G401 (cell line): ENCODE measurements at regions not wholly inside any gene's neighbourhood (a gene's known extent, or its start where the extent isn't known, plus 50 kb on each side); places are given as distances from the start of the nearest gene placed in this dataset.
"Not testable (repeated sequence)": the region's sequence is repeated elsewhere in the genome, so short reads cannot be mapped to it uniquely, and the experiment has no call there.

Experiments
- DNase-seq: peaks from one replicate; pipeline ENCODE4 v3.0.0-alpha.2; 2015; ENCODE audit warnings: low spot score
- in situ Hi-C: cut with HindIII; loops from 2 replicates; pipeline ENCODE4 v1.10.0; 2016; ENCODE audit warnings: low sequenced_read_pairs, mixed read lengths

GRCh38 chr3:144470666-144471065 lies 499.0 kb downstream of the DIPK2A start:
- peak; percentile 97 for DNase-seq
- in situ Hi-C loops: no loop called here

- in situ Hi-C loops: no loop called here
- DNase-seq: no peak
Observed at GRCh38 chr3:144477593-144477992, 506.0 kb downstream of the DIPK2A start.

- in situ Hi-C loops: no loop called here
- DNase-seq: no peak
Observed at GRCh38 chr3:144480416-144480919, 508.8 kb downstream of the DIPK2A start.

GRCh38 chr3:144482876-144483275 lies 511.3 kb downstream of the DIPK2A start:
- no peak for DNase-seq
- in situ Hi-C loops: no loop called here

- no peak for DNase-seq
- in situ Hi-C loops: no loop called here
Observed at GRCh38 chr3:144487011-144487410, 515.4 kb downstream of the DIPK2A start.

- DNase-seq: no peak
- in situ Hi-C loops: no loop called here
Observed at GRCh38 chr3:144488927-144489326, 517.3 kb downstream of the DIPK2A start.

- no peak for DNase-seq
- in situ Hi-C loops: no loop called here
Observed at GRCh38 chr3:144491333-144491732, 519.7 kb downstream of the DIPK2A start.

GRCh38 chr3:144494651-144495050 lies 523.0 kb downstream of the DIPK2A start:
- in situ Hi-C loops, DNase-seq: not testable (repeated sequence)

- peak; percentile 79 for DNase-seq
- in situ Hi-C loops: no loop called here
Observed at GRCh38 chr3:144496141-144496835, 524.7 kb downstream of the DIPK2A start.

- no peak for DNase-seq
- in situ Hi-C loops: no loop called here
Observed at GRCh38 chr3:144497452-144497851, 525.8 kb downstream of the DIPK2A start.

GRCh38 chr3:144499001-144499930 lies 527.6 kb downstream of the DIPK2A start:
- in situ Hi-C loops: no loop called here
- no peak for DNase-seq

- in situ Hi-C loops: no loop called here
- no peak for DNase-seq
Observed at GRCh38 chr3:144501467-144501866, 529.8 kb downstream of the DIPK2A start.

- in situ Hi-C loops: no loop called here
- DNase-seq: peak; percentile 38
Observed at GRCh38 chr3:144502402-144502801, 530.8 kb downstream of the DIPK2A start.

GRCh38 chr3:144506375-144506774 lies 534.8 kb downstream of the DIPK2A start:
- in situ Hi-C loops, DNase-seq: not testable (repeated sequence)

- DNase-seq: no peak
- in situ Hi-C loops: no loop called here
Observed at GRCh38 chr3:144511346-144511745, 539.7 kb downstream of the DIPK2A start.

- in situ Hi-C loops: no loop called here
- DNase-seq: no peak
Observed at GRCh38 chr3:144516026-144516425, 544.4 kb downstream of the DIPK2A start.

- DNase-seq: peak; percentile 46
- in situ Hi-C loops: no loop called here
Observed at GRCh38 chr3:144516589-144516988, 545.0 kb downstream of the DIPK2A start.

- DNase-seq: peak; percentile 66
- in situ Hi-C loops: no loop called here
Observed at GRCh38 chr3:144521131-144521530, 549.5 kb downstream of the DIPK2A start.

GRCh38 chr3:144522456-144522855 lies 550.8 kb downstream of the DIPK2A start:
- in situ Hi-C loops: no loop called here
- DNase-seq: no peak

- no peak for DNase-seq
- in situ Hi-C loops: no loop called here
Observed at GRCh38 chr3:144523396-144523795, 551.8 kb downstream of the DIPK2A start.
